Panc1 (cell line): ENCODE measurements at regions not wholly inside any gene's neighbourhood (a gene's known extent, or its start where the extent isn't known, plus 50 kb on each side); places are given as distances from the start of the nearest gene placed in this dataset.

Source experiments
- ATAC-seq: fragments of 200-7000 bp; cut with Tn5 transposase; 2 replicates; pipeline ENCODE4 v1.9.1; 2020; ENCODE audit warnings: mild to moderate bottlenecking, moderate library complexity
- BruUV-seq: library from RNA; stranded (reverse); fragments of 400-500 nt; replicated peaks from 2 replicates; lab custom pipeline; 2021; lab: Mats Ljungman, UMichigan
- CTCF ChIA-PET: fragments of 300-600 bp; sonication (Branson Sonifier 250); formaldehyde crosslinking; loops from one replicate; lab custom pipeline; 2022; ENCODE audit warnings: antibody characterized with exemption; lab: Charles Lee
- POLR2A ChIA-PET: fragments of 300-600 bp; sonication (Branson Sonifier 250); formaldehyde crosslinking; loops from one replicate; lab custom pipeline; 2022; ENCODE audit warnings: antibody characterized with exemption; lab: Charles Lee
- DNase-seq: peaks from one replicate; pipeline ENCODE4 v3.0.0-alpha.2; 2010; ENCODE audit warnings: low read depth, low spot score
- H3K27ac ChIP-seq: 2 replicates; pipeline ENCODE4 v1.5.1; 2011; ENCODE audit warnings: mild to moderate bottlenecking, low read length, inconsistent platforms
- H3K27me3 ChIP-seq: fragments of 200-500 bp; sonication (Bioruptor generic); 2 replicates; pipeline ENCODE4 v1.6.0; 2014; ENCODE audit warnings: low read length, inconsistent platforms; ENCODE audit not compliant: control insufficient read depth, insufficient read depth
- H3K36me3 ChIP-seq: fragments of 200-500 bp; sonication (Bioruptor generic); 2 replicates; pipeline ENCODE4 v1.5.1; 2014; ENCODE audit warnings: inconsistent platforms, mild to moderate bottlenecking, low read length, moderate library complexity; ENCODE audit not compliant: control insufficient read depth, insufficient read depth
- H3K4me1 ChIP-seq: 2 replicates; pipeline ENCODE4 v1.5.1; 2011; ENCODE audit warnings: inconsistent platforms, mild to moderate bottlenecking, low read length, moderate library complexity; ENCODE audit not compliant: control insufficient read depth, insufficient read depth
- H3K4me3 ChIP-seq, 2 experiments: 2 replicates each; pipeline ENCODE4 v1.5.1; 2011 to 2012; ENCODE audit warnings: low read depth in 2 of 2, low read length in 2 of 2, mild to moderate bottlenecking in 2 of 2, inconsistent platforms in 1 of 2, moderate library complexity in 1 of 2
- H3K9me3 ChIP-seq: fragments of 200-500 bp; sonication (Bioruptor generic); 2 replicates; pipeline ENCODE4 v1.5.1; 2014; ENCODE audit warnings: low read depth, mild to moderate bottlenecking, inconsistent platforms, low read length, moderate library complexity; ENCODE audit not compliant: control insufficient read depth, insufficient read depth
- POLR2AphosphoS5 ChIP-seq: IDR thresholded peaks from 2 replicates; pipeline ENCODE4 v1.6.1; 2012; ENCODE audit warnings: mild to moderate bottlenecking, low read depth, low read length, moderate library complexity
- SIN3A ChIP-seq: IDR thresholded peaks from 2 replicates; pipeline ENCODE4 v1.6.1; 2012; ENCODE audit warnings: low read depth, mild to moderate bottlenecking, low read length, moderate library complexity, borderline replicate concordance; ENCODE audit not compliant: insufficient read depth
- TCF7L2 ChIP-seq: IDR thresholded peaks from 2 replicates; pipeline ENCODE4 v1.6.1; 2011; ENCODE audit warnings: mild to moderate bottlenecking, low read depth, low read length, inconsistent platforms
- in situ Hi-C: cut with HindIII; loops from 2 replicates; pipeline ENCODE4 v1.10.0; 2016; ENCODE audit warnings: low sequenced_read_pairs, low pct_unique_long_range_greater_than_20kb
- intact Hi-C: fragments of 100-400 bp; cut with micrococcal nuclease; formaldehyde crosslinking; loops from one replicate; pipeline ENCODE4 v1.10.0; 2022; ENCODE audit not compliant: unreplicated experiment
- TF ChIP-seq, protein P1 (sequence below), 2 experiments: IDR thresholded peaks; 2 replicates each; pipeline ENCODE4 v1.6.1; 2011 to 2012; ENCODE audit warnings: low read depth in 2 of 2, control low read depth in 1 of 2, low read length in 1 of 2, mild to moderate bottlenecking in 1 of 2, moderate library complexity in 1 of 2; ENCODE audit not compliant: insufficient read depth in 1 of 2
- TF ChIP-seq, protein P2 (sequence below): fragments of 450-650 bp; IDR thresholded peaks from 2 replicates; pipeline ENCODE4 v1.5.1; 2017; ENCODE audit warnings: mild to moderate bottlenecking

DNA sequence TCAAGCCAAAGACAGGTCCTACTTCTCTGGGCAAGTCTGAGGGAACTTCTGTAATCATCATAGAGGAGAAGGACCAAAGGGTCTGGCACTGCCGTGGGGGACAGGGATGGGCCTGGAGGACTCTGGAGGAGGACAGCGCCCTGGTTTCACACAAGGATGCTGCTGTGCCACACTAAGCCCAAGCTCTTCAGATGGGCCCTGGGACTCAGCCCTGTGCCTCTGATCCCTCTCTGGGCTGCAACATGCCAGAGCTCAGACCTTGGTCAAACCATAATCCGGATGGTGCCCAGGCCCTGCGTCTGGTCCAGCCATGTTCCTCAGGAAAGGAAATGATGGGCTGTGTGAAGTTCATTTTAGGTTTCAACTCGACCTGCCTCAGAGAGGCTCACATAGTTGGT is 222.0 kb upstream of the COPS8 start:
- Histone ChIP-seq H3K4me1 (no peaks in the 10 kb centered on the region), H3K27me3 (no peaks in the 10 kb centered on the region), H3K4me3 (no peak overlapping the region), H3K36me3 (no peaks in the 10 kb centered on the region), H3K9me3 (no peaks in the 10 kb centered on the region), H3K27ac (no peak overlapping the region)
- in situ Hi-C loops (no loop called here), intact Hi-C loops (no loop called here)
- BruUV-seq, result no TSS peak
- POLR2A ChIA-PET, result no interaction called here
- ATAC-seq (no peak), DNase-seq (no peak)
- no peak for TF ChIP-seq TCF7L2
- TF ChIP-seq, protein P1, sequence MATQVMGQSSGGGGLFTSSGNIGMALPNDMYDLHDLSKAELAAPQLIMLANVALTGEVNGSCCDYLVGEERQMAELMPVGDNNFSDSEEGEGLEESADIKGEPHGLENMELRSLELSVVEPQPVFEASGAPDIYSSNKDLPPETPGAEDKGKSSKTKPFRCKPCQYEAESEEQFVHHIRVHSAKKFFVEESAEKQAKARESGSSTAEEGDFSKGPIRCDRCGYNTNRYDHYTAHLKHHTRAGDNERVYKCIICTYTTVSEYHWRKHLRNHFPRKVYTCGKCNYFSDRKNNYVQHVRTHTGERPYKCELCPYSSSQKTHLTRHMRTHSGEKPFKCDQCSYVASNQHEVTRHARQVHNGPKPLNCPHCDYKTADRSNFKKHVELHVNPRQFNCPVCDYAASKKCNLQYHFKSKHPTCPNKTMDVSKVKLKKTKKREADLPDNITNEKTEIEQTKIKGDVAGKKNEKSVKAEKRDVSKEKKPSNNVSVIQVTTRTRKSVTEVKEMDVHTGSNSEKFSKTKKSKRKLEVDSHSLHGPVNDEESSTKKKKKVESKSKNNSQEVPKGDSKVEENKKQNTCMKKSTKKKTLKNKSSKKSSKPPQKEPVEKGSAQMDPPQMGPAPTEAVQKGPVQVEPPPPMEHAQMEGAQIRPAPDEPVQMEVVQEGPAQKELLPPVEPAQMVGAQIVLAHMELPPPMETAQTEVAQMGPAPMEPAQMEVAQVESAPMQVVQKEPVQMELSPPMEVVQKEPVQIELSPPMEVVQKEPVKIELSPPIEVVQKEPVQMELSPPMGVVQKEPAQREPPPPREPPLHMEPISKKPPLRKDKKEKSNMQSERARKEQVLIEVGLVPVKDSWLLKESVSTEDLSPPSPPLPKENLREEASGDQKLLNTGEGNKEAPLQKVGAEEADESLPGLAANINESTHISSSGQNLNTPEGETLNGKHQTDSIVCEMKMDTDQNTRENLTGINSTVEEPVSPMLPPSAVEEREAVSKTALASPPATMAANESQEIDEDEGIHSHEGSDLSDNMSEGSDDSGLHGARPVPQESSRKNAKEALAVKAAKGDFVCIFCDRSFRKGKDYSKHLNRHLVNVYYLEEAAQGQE (IDR thresholded peaks at IDR 0.05; ENCODE audit: insufficient read depth in 1 of 2, low read depth in 2 of 2, low read length in 1 of 2), result no peak
- TF ChIP-seq POLR2AphosphoS5, result no peak
- TF ChIP-seq SIN3A, result no peak
- TF ChIP-seq, protein P2, sequence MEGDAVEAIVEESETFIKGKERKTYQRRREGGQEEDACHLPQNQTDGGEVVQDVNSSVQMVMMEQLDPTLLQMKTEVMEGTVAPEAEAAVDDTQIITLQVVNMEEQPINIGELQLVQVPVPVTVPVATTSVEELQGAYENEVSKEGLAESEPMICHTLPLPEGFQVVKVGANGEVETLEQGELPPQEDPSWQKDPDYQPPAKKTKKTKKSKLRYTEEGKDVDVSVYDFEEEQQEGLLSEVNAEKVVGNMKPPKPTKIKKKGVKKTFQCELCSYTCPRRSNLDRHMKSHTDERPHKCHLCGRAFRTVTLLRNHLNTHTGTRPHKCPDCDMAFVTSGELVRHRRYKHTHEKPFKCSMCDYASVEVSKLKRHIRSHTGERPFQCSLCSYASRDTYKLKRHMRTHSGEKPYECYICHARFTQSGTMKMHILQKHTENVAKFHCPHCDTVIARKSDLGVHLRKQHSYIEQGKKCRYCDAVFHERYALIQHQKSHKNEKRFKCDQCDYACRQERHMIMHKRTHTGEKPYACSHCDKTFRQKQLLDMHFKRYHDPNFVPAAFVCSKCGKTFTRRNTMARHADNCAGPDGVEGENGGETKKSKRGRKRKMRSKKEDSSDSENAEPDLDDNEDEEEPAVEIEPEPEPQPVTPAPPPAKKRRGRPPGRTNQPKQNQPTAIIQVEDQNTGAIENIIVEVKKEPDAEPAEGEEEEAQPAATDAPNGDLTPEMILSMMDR, result no peak
- CTCF ChIA-PET, result no interaction called here

DNA sequence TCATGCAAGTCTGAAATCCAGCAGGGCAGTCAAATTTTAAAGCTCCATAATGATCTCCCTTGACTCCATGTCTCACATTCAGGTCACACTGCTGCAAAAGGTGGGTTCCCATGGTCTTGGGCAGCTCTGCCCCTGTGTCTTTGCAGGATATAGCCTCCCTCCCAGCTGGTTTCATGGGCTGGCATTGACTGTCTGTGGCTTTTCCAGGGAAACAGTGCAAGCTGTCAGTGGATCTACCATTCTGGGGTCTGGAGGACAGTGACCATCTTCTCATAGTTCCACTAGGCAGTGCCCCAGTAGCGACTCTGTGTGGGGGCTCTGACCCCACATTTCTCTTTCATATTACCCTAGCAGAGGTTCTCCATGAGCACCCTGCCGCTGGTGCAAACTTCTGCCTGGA is 220.6 kb upstream of the COPS8 start:
- Histone ChIP-seq H3K9me3 (no peaks in the 10 kb centered on the region), H3K27ac (no peak overlapping the region), H3K36me3 (no peaks in the 10 kb centered on the region), H3K27me3 (peaks cover 2% of the 10 kb centered on the region; the same call in 1 of the 2 replicates), H3K4me3 (no peak overlapping the region), H3K4me1 (no peaks in the 10 kb centered on the region)
- BruUV-seq, result no TSS peak
- ATAC-seq, result no peak
- intact Hi-C loops (no loop called here), in situ Hi-C loops (no loop called here)
- TF ChIP-seq, protein P1 (IDR thresholded peaks at IDR 0.05; ENCODE audit: insufficient read depth in 1 of 2, low read depth in 2 of 2, low read length in 1 of 2), result no peak
- DNase-seq, result no peak
- ChIA-PET POLR2A (interaction anchor here (0.6 kb wide), 1 partner anchor 224 kb away, joined by 5 read pairs; no protein-coding TSS in a partner anchor), CTCF (no interaction called here)
